Retina (tissue), 1 donor: ENCODE measurements at regions not wholly inside any gene's neighbourhood (a gene's known extent, or its start where the extent isn't known, plus 50 kb on each side); places are given as distances from the start of the nearest gene placed in this dataset.
"Not testable (repeated sequence)": the region's sequence is repeated elsewhere in the genome, so short reads cannot be mapped to it uniquely, and the experiment has no call there.

Source experiments
- DNase-seq: peaks from one replicate; pipeline ENCODE4 v3.0.0-alpha.2; 2016

GRCh38 chr1:109857702-109858101 lies 52.9 kb upstream of the CSF1 start:
- not testable (repeated sequence) for DNase-seq

GRCh38 chr1:109855986-109856385 lies 54.7 kb upstream of the CSF1 start:
- not testable (repeated sequence) for DNase-seq

- DNase-seq: not testable (repeated sequence)
Observed at GRCh38 chr1:109853972-109854371, 56.7 kb upstream of the CSF1 start.

GRCh38 chr1:109852221-109853015 lies 58.2 kb upstream of the CSF1 start:
- DNase-seq: not testable (repeated sequence)

- DNase-seq: no peak
Observed at GRCh38 chr1:109850827-109851226, 59.8 kb upstream of the CSF1 start.

- DNase-seq: no peak
Observed at GRCh38 chr1:109850194-109850593, 60.5 kb upstream of the CSF1 start.

GRCh38 chr1:109849655-109850054 lies 61.0 kb upstream of the CSF1 start:
- no peak for DNase-seq

- DNase-seq: no peak
Observed at GRCh38 chr1:109847251-109847650, 63.4 kb upstream of the CSF1 start.

- DNase-seq: no peak
Observed at GRCh38 chr1:109846846-109847245, 63.8 kb upstream of the CSF1 start.

- DNase-seq: no peak
Observed at GRCh38 chr1:109846162-109846561, 64.5 kb upstream of the CSF1 start.

GRCh38 chr1:109845658-109846057 lies 65.0 kb upstream of the CSF1 start:
- DNase-seq: no peak

- no peak for DNase-seq
Observed at GRCh38 chr1:109844609-109845008, 66.0 kb upstream of the CSF1 start.

GRCh38 chr1:109840011-109840629 lies 70.5 kb upstream of the CSF1 start:
- no peak for DNase-seq

- not testable (repeated sequence) for DNase-seq
Observed at GRCh38 chr1:109839276-109839675, 71.4 kb upstream of the CSF1 start.

GRCh38 chr1:109838838-109839240 lies 71.8 kb upstream of the CSF1 start:
- no peak for DNase-seq

- DNase-seq: no peak
Observed at GRCh38 chr1:109837852-109838570, 72.6 kb upstream of the CSF1 start.

GRCh38 chr1:109835645-109836044 lies 71.9 kb upstream of the EPS8L3 start:
- not testable (repeated sequence) for DNase-seq

- DNase-seq: no peak
Observed at GRCh38 chr1:109834951-109835350, 71.2 kb upstream of the EPS8L3 start.

- no peak for DNase-seq
Observed at GRCh38 chr1:109832945-109833344, 69.2 kb upstream of the EPS8L3 start.

GRCh38 chr1:109828756-109829505 lies 65.2 kb upstream of the EPS8L3 start:
- DNase-seq: no peak

- DNase-seq: no peak
Observed at GRCh38 chr1:109827986-109828385, 64.3 kb upstream of the EPS8L3 start.

GRCh38 chr1:109827466-109827865 lies 63.7 kb upstream of the EPS8L3 start:
- DNase-seq: no peak

- no peak for DNase-seq
Observed at GRCh38 chr1:109826930-109827349, 63.2 kb upstream of the EPS8L3 start.
